Transverse colon (tissue), 4 donors: ENCODE measurements at regions not wholly inside any gene's neighbourhood (a gene's known extent, or its start where the extent isn't known, plus 50 kb on each side); places are given as distances from the start of the nearest gene placed in this dataset.

ENCODE experiments used
- EP300 ChIP-seq: sonication (generic); formaldehyde crosslinking; IDR thresholded peaks from one replicate; pipeline ENCODE4 v1.6.1; 2017; ENCODE audit warnings: antibody characterized with exemption, low read depth
- POLR2A ChIP-seq: fragments of 450-650 bp; IDR thresholded peaks from one replicate; pipeline ENCODE4 v1.6.1; 2016; ENCODE audit warnings: antibody characterized with exemption, mild to moderate bottlenecking, moderate library complexity
- POLR2AphosphoS5 ChIP-seq, 3 donors: sonication (generic); formaldehyde crosslinking; IDR thresholded peaks; one replicate each; pipeline ENCODE4 v1.6.1; 2016; ENCODE audit warnings: antibody characterized with exemption in 3 of 3
- TF ChIP-seq, protein P1 (sequence below), 5 experiments: fragments of 200-600 bp in 3 of 5; fragments of 450-650 bp in 2 of 5; sonication (generic) in 3 of 5; IDR thresholded peaks; 1 replicate in 2 of 5; 2 replicates in 3 of 5; pipeline ENCODE4 v1.5.1; 2016 to 2017; ENCODE audit warnings: antibody characterized with exemption in 5 of 5, inconsistent platforms in 3 of 5, mild to moderate bottlenecking in 2 of 5, moderate library complexity in 1 of 5

DNA sequence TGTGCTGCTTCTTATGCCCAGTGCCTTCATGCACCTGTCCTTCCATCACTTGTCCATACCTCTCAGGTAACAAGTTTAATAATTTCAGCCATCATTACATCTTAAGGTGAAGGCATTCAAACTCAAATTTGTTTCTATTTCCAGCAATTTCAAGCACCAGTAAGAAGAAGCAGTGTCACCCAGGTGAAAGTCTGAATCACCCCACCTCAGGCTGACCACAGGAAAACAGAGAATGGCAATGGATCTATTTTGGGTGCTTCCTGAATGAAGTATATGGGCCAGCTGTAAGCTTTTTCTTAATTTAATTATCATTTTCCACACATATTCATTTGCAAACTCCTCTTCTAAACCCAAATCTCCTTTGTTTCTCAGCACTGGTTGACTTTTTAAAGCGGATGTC lies 372.7 kb upstream of the SOX11 start:
- TF ChIP-seq, protein P1, sequence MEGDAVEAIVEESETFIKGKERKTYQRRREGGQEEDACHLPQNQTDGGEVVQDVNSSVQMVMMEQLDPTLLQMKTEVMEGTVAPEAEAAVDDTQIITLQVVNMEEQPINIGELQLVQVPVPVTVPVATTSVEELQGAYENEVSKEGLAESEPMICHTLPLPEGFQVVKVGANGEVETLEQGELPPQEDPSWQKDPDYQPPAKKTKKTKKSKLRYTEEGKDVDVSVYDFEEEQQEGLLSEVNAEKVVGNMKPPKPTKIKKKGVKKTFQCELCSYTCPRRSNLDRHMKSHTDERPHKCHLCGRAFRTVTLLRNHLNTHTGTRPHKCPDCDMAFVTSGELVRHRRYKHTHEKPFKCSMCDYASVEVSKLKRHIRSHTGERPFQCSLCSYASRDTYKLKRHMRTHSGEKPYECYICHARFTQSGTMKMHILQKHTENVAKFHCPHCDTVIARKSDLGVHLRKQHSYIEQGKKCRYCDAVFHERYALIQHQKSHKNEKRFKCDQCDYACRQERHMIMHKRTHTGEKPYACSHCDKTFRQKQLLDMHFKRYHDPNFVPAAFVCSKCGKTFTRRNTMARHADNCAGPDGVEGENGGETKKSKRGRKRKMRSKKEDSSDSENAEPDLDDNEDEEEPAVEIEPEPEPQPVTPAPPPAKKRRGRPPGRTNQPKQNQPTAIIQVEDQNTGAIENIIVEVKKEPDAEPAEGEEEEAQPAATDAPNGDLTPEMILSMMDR (IDR thresholded peaks at IDR 0.05): no peak
- TF ChIP-seq POLR2AphosphoS5 (IDR thresholded peaks at IDR 0.05) (no peak), POLR2A (no peak), EP300 (no peak)
